H1 (cell line): ENCODE measurements at regions not wholly inside any gene's neighbourhood (a gene's known extent, or its start where the extent isn't known, plus 50 kb on each side); places are given as distances from the start of the nearest gene placed in this dataset.
"Not testable (repeated sequence)": the region's sequence is repeated elsewhere in the genome, so short reads cannot be mapped to it uniquely, and the experiment has no call there.

Experiments
- CTCF ChIA-PET: fragments of 300-600 bp; sonication (Branson Sonifier 250); formaldehyde crosslinking; loops from one replicate; lab custom pipeline; 2021; ENCODE audit not compliant: partially characterized antibody; lab: Charles Lee
- POLR2A ChIA-PET: fragments of 300-600 bp; sonication (Branson Sonifier 250); formaldehyde crosslinking; loops from one replicate; lab custom pipeline; 2021; ENCODE audit warnings: inconsistent platforms; ENCODE audit not compliant: partially characterized antibody; lab: Charles Lee
- DNase-seq, 2 experiments: peaks; one replicate each; pipeline versions ENCODE4 v3.0.0 to v3.0.0-alpha.2; 2010 to 2022; ENCODE audit warnings: low spot score in 2 of 2, low read depth in 1 of 2, mixed read lengths in 1 of 2
- FAIRE-seq: peaks from 2 replicates; lab custom pipeline; 2011; peaks lifted over from hg19 to GRCh38; lab: Jason Lieb, UNC
- H2AFZ ChIP-seq: 2 replicates; pipeline ENCODE4 v1.8.1; 2012; ENCODE audit warnings: low read length, inconsistent platforms
- H2AK5ac ChIP-seq: 2 replicates; pipeline ENCODE4 v1.6.1; 2013; ENCODE audit warnings: low read depth, low read length
- H2BK120ac ChIP-seq: replicated peaks from 2 replicates; pipeline ENCODE3; 2013; ENCODE audit warnings: low read depth, low read length, inconsistent platforms
- H2BK12ac ChIP-seq: 2 replicates; pipeline ENCODE4 v1.6.1; 2013; ENCODE audit warnings: low read depth, low read length
- H2BK15ac ChIP-seq: 2 replicates; pipeline ENCODE4 v1.6.1; 2013; ENCODE audit warnings: low read length
- H2BK20ac ChIP-seq: 2 replicates; pipeline ENCODE4 v1.6.1; 2013; ENCODE audit warnings: low read length
- H2BK5ac ChIP-seq: 2 replicates; pipeline ENCODE4 v1.6.1; 2013; ENCODE audit warnings: low read depth, low read length
- H3K14ac ChIP-seq: 2 replicates; pipeline ENCODE4 v1.6.1; 2013; ENCODE audit warnings: inconsistent platforms; ENCODE audit not compliant: insufficient read length
- H3K18ac ChIP-seq: 2 replicates; pipeline ENCODE4 v1.6.1; 2013; ENCODE audit warnings: low read length; ENCODE audit errors: extremely low read depth
- H3K23ac ChIP-seq: 2 replicates; pipeline ENCODE4 v1.6.1; 2013; ENCODE audit warnings: inconsistent platforms; ENCODE audit not compliant: insufficient read length
- H3K23me2 ChIP-seq: 2 replicates; pipeline ENCODE4 v1.6.1; 2013; ENCODE audit warnings: low read depth, low read length
- H3K27ac ChIP-seq: 2 replicates; pipeline ENCODE4 v1.6.1; 2011; ENCODE audit warnings: low read depth, low read length, inconsistent platforms
- H3K27me3 ChIP-seq, 4 experiments: replicated peaks in 1 of 4; 1 replicate in 1 of 4; 2 replicates in 3 of 4; pipeline versions ENCODE4 v1.6.1 to v1.8.1; 2011 to 2013; ENCODE audit warnings: low read length in 3 of 4, mild to moderate bottlenecking in 3 of 4, inconsistent platforms in 2 of 4, mixed read lengths in 2 of 4, moderate library complexity in 1 of 4; ENCODE audit not compliant: control insufficient read depth in 3 of 4, insufficient read depth in 3 of 4; ENCODE audit errors: extremely low read depth in 1 of 4
- H3K36me3 ChIP-seq, 4 experiments: 2 replicates each; pipeline versions ENCODE4 v1.6.1 to v1.8.1; 2011 to 2013; ENCODE audit warnings: mild to moderate bottlenecking in 4 of 4, low read length in 3 of 4, moderate library complexity in 2 of 4, control low read depth in 1 of 4, inconsistent platforms in 1 of 4; ENCODE audit not compliant: insufficient read depth in 4 of 4, control insufficient read depth in 2 of 4
- H3K4ac ChIP-seq: replicated peaks from 2 replicates; pipeline ENCODE3; 2013; ENCODE audit warnings: low read length, low read depth, mixed read lengths, inconsistent platforms; ENCODE audit not compliant: insufficient read length
- H3K4me1 ChIP-seq, 4 experiments: replicated peaks in 1 of 4; 1 replicate in 1 of 4; 2 replicates in 3 of 4; pipeline versions ENCODE4 v1.6.1 to v1.8.1; 2011 to 2013; ENCODE audit warnings: low read length in 3 of 4, inconsistent platforms in 2 of 4, mixed read lengths in 1 of 4; ENCODE audit not compliant: insufficient read depth in 4 of 4, control insufficient read depth in 3 of 4
- H3K4me2 ChIP-seq, 2 experiments: 2 replicates each; pipeline versions ENCODE4 v1.6.1 to v1.8.1; 2011 to 2013; ENCODE audit warnings: low read depth in 2 of 2, low read length in 2 of 2, control low read depth in 1 of 2, inconsistent platforms in 1 of 2, mild to moderate bottlenecking in 1 of 2; ENCODE audit not compliant: insufficient read depth in 1 of 2
- H3K4me3 ChIP-seq, 4 experiments: fragments of 200-600, 300-600 bp in 1 of 4; sonication (generic), shearing (Covaris generic), sonication (Bioruptor Twin) in 1 of 4; 2 replicates each; pipeline versions ENCODE4 v1.5.1 to v1.8.1; 2011 to 2016; ENCODE audit warnings: low read length in 4 of 4, low read depth in 3 of 4, control low read depth in 2 of 4, inconsistent platforms in 2 of 4, mild to moderate bottlenecking in 2 of 4, mixed read lengths in 1 of 4, moderate library complexity in 1 of 4; ENCODE audit not compliant: insufficient read depth in 2 of 4; ENCODE audit errors: extremely low read depth in 1 of 4
- H3K56ac ChIP-seq: replicated peaks from 2 replicates; pipeline ENCODE3; 2013; ENCODE audit warnings: low read depth, mild to moderate bottlenecking, mixed read lengths, low read length, inconsistent platforms; ENCODE audit not compliant: insufficient read length
- H3K79me1 ChIP-seq: 2 replicates; pipeline ENCODE4 v1.6.1; 2013; ENCODE audit warnings: low read depth, low read length, control low read depth
- H3K79me2 ChIP-seq, 2 experiments: 2 replicates each; pipeline versions ENCODE4 v1.6.1 to v1.8.1; 2012 to 2013; ENCODE audit warnings: low read length in 2 of 2, mild to moderate bottlenecking in 2 of 2, inconsistent platforms in 1 of 2; ENCODE audit not compliant: insufficient read depth in 2 of 2, control insufficient read depth in 1 of 2
- H3K9ac ChIP-seq, 4 experiments: replicated peaks in 1 of 4; 1 replicate in 1 of 4; 2 replicates in 3 of 4; pipeline versions ENCODE4 v1.6.1 to v1.8.1; 2011 to 2013; ENCODE audit warnings: low read depth in 3 of 4, low read length in 3 of 4, control low read depth in 2 of 4, mild to moderate bottlenecking in 2 of 4, moderate library complexity in 2 of 4, inconsistent platforms in 1 of 4; ENCODE audit errors: extremely low read depth in 1 of 4
- H3K9me3 ChIP-seq, 2 experiments: 2 replicates each; pipeline versions ENCODE4 v1.6.1 to v1.8.1; 2012 to 2013; ENCODE audit warnings: mild to moderate bottlenecking in 2 of 2, moderate library complexity in 2 of 2, control low read depth in 1 of 2, inconsistent platforms in 1 of 2, low read depth in 1 of 2, low read length in 1 of 2, mixed read lengths in 1 of 2; ENCODE audit not compliant: insufficient read depth in 2 of 2
- H4K20me1 ChIP-seq, 2 experiments: replicated peaks in 1 of 2; 2 replicates each; pipeline versions ENCODE3 to v1.8.1; 2011 to 2013; ENCODE audit warnings: inconsistent platforms in 2 of 2, low read length in 2 of 2, mild to moderate bottlenecking in 1 of 2; ENCODE audit not compliant: insufficient read depth in 2 of 2, control insufficient read depth in 1 of 2
- H4K5ac ChIP-seq: 2 replicates; pipeline ENCODE4 v1.6.1; 2013; ENCODE audit warnings: low read length, low read depth, mixed read lengths, inconsistent platforms; ENCODE audit not compliant: insufficient read length
- H4K8ac ChIP-seq: 2 replicates; pipeline ENCODE4 v1.8.0; 2013; ENCODE audit warnings: mild to moderate bottlenecking, moderate library complexity, low read length, inconsistent platforms; ENCODE audit not compliant: insufficient read depth; ENCODE audit errors: extremely low read depth
- H4K91ac ChIP-seq: replicated peaks from 2 replicates; pipeline ENCODE3; 2013; ENCODE audit warnings: low read length, mixed read lengths, inconsistent platforms; ENCODE audit not compliant: insufficient read length
- WGBS, 2 experiments: shearing (Covaris generic) in 1 of 2; methylation state at CpG; one replicate each; pipeline versions ENCODE4 v1.1.6 to v1.1.7; 2013 to 2015; ENCODE audit warnings: low lambda C conversion rate in 2 of 2, mixed read lengths in 2 of 2, inconsistent platforms in 1 of 2, low coverage in 1 of 2, missing lambda C conversion rate in 1 of 2; ENCODE audit not compliant: insufficient replicate concordance in 2 of 2, insufficient coverage in 1 of 2, insufficient read length in 1 of 2; ENCODE audit errors: extremely low coverage in 1 of 2, missing lambda C conversion rate in 1 of 2; 5-methylcytosine and 5-hydroxymethylcytosine counted together

- H3K9me3 ChIP-seq, H2AK5ac ChIP-seq, H3K79me1 ChIP-seq, H2AFZ ChIP-seq, FAIRE-seq, H3K27me3 ChIP-seq, H3K14ac ChIP-seq, H3K56ac ChIP-seq, H3K18ac ChIP-seq, H3K23me2 ChIP-seq, DNase-seq, H3K27ac ChIP-seq, H3K9ac ChIP-seq, H4K91ac ChIP-seq, H4K5ac ChIP-seq, H3K4me3 ChIP-seq, H2BK120ac ChIP-seq, H3K4me1 ChIP-seq, H3K4ac ChIP-seq, POLR2A ChIA-PET, H3K79me2 ChIP-seq, H2BK20ac ChIP-seq, H3K4me2 ChIP-seq, H4K8ac ChIP-seq, H2BK5ac ChIP-seq, H2BK12ac ChIP-seq, H2BK15ac ChIP-seq, H4K20me1 ChIP-seq, H3K23ac ChIP-seq, H3K36me3 ChIP-seq: not testable (repeated sequence)
- 95% methylated on average over 3 of the region's 3 CpGs; no CpG with 5 or more reads in 1 of the 2 experiments for WGBS, 2 experiments
- CTCF ChIA-PET: interaction anchor here (0.6 kb wide), 1 partner anchor 844 kb away, joined by 3 read pairs; no protein-coding TSS in a partner anchor
These were observed 110.8 kb downstream of the PJA1 start for GRCh38 chrX:69054497-69054896.
